Stimulated activated CD8-positive, alpha-beta memory T cell treated with anti-CD3 and anti-CD28 coated beads, Interleukin-7, amount 100 ng/mL, for 4 hours (primary cell): ENCODE measurements at regions not wholly inside any gene's neighbourhood (a gene's known extent, or its start where the extent isn't known, plus 50 kb on each side); places are given as distances from the start of the nearest gene placed in this dataset.

Source experiments
- DNase-seq, 2 donors: peaks; one replicate each; pipeline ENCODE4 v3.0.0-alpha.2; 2020; ENCODE audit warnings: low read depth in 2 of 2

DNA sequence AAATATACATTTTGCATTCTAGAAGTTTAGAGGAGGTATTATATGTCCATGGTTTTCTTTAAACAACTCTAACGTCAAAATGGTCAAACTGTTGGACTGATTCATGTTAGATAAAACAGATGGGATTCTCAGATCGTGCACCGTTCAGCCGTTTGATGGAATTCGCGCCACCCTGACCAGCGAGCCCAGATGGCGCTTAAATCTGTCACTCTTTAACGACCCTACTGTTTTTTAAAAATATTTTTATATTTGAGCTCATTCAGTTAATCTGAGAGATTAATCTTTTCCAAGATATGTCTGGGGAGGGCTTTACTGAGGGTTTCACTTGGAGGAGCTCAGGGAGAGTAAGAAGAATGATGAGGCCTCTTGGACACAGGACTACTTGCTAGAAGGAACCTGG, 164.4 kb downstream of the TM9SF2 start:
- no peak for DNase-seq

DNA sequence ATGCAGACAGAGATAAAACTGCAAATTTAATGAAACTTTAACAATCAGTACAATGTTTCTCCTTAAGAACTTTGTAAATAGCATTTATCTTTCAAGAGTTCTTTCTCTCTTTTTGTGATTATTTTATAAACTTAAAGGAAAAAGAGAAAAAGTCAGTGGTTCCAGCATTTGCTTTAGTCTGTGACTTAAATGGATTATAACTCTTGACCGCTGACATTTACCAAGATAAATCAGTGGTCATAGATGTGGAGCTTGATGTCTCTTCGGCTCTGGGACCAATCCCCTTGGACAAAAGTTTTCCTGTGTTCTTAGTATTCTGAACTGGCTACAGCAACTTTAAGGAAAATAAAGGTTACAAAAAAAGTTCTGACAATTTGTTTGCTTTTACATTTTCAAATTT, 162.6 kb downstream of the TM9SF2 start:
- DNase-seq = no peak

DNA sequence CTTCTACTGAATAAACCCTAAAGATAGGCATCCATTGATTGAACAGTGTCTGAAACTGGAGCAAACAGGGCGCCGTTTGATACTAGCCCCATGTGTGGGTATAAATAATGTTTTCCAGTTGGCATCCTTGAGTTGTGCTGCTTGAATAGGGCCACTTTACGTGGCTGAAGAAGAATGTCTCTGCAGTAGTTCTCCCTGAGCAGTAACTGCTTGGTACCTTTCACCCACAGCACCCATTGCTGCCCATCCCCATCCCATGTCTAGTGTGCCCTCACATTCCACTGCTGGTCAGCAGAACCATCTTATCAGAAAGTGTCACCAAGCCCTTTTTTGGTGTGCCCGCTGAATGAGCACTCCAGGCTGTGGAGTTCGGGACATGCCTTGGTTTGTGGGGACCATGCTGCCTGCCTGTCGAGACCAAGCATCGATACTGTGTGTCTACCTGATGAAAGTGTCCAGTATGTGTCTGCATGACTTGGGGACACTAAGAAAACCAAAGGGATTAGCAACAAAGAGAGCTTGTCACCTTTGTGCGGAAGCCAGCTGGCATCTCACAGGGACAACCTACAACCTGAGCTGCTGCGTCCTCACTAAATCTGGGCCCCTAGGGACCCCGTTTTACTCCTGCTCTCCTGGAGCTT, 162.0 kb downstream of the TM9SF2 start:
- no peak for DNase-seq

DNA sequence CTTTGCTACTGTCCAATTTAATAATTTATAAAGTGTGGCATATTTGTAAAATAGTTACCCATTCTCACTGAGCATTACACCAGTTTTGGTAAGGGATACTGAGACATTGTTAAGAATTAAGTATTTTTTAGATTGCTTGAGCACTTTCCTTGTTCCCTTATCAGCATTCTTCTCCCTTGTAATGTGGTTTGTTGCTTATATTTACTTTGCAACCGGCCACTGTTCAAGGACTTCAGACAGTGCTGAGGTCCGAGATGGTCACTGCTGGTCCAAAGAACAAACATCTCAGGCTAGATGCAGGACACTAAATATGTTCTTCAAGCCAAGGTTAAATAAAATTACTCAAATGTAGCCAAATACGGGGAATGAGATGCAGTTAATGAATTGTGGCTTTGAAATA, 161.4 kb downstream of the TM9SF2 start:
- no peak for DNase-seq

DNA sequence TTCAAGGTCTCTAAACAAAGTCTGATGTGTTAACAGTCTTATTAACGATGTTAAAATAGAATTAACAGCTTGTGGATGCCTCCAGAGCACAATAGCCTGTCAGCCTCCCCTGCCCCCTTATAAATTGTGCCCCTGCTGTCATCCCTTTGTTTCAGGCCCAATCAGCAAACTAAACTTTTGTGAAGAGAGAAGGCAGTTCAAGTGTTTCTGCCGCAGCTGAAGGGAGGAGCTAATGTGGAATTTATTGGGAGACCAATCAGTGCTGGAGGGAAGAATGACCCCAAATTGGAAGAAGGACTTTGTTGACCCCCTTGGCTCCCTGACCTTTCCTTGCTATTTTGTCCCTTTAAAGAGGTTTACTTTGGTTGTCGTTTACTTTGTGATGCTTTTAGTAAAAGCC, 160.5 kb downstream of the TM9SF2 start:
- DNase-seq = no peak

DNA sequence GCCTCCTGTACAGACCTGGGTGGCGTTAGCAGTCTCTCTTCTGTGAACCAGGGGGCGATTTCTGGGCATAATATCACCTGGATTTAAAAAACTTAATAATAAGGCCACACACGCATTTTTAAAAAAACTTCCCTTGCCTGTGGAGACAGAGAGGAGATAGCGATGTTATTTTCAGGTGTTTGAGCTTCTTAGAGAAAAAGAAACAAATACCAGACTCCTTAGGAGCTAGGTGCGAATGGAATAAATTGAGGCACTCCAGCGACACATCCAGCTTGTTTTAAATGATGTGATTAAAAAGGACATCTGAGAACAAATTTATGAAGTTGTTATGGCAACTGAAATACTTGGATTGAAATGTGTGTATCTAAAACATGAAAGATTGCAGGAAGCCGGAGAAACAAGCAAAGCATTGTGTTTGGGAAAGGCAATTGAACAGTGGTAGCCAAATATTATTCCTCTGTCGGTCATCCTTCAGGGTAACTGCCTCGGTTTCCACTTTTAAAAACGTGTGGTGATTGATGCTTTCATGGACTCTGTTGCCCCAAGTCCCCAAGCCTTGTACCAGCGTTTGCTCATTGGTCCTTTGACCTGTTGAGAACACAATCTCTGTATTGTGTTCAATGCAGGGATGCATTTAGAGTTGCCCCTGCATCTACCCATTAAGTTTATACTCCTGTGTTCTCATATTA, 158.7 kb downstream of the TM9SF2 start:
- DNase-seq = no peak

DNA sequence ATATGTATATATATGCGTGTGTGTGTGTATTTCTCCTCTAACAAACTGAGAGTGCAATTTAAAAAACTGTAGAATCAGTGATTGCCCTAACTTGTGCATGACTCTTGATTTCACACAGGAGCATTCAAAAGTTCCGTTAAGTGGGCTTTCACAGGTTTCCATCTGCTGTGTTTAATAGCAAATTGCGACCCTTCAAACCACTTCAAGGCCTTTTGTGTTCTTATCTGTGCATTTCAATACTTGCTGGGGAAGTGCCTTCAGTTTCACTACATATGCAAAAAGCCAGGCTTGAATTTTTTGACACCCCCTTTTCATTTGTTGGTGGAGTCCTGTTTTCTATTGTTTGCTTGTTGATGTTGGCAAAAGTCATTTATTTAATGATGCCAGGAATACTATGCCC, 158.0 kb downstream of the TM9SF2 start:
- no peak for DNase-seq

DNA sequence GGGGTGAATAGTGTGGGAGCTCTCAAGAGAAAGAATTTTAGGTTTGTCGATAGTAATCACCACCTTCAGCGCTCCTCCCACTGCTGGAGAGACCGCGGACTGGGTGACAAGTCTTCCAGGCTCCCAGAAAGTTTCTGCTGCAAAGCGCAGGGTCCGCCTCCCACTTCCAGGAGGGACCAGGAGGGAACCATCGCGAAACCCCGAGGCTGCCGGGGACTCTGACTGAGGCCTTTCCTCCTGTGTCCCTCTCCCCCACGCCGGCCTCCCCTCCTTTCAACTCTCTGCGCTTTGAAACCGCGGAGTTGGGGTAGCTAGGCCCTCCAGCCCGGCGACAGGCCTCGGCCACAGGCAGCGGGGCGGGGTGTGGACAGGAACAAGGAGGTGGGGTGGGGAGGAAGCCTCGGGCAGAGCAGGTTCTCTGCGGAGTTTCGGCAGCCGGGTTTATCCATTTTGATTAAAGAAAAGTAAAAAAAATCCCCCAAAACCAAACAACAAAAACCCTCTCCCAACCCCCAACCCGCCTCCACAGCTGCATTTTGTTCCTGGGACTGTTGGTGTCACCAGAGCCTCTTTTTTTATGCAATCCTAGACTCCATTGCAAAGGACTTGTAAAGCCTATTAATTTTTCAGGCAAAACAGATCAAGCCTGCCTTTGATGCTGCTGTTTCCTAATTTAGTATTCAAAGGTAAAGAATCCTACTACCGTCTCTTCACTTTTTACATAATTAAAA, 157.2 kb downstream of the TM9SF2 start:
- peak in 1 of 2 donors; percentile 31 for DNase-seq

DNA sequence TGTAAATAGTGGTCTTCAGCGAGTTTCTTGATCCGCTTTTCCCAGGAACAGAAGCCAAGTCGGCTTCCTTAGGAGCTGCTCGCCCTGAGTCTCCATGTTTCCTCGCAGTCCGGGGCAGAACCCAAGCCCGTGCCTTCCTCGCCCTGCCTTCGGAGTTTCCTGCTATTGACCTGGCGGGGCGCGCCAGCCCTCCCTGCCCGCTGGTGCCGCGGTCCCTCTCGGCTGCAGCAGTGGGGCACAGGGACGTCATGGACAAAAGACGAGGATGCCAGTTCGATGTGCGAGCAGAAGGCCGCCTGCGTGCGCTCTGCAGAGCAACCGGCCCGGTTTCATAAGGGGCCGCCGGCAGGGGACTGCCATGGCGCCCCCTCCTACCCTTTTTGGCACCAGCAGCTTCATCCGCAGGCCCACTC, 156.6 kb downstream of the TM9SF2 start:
- DNase-seq = no peak

DNA sequence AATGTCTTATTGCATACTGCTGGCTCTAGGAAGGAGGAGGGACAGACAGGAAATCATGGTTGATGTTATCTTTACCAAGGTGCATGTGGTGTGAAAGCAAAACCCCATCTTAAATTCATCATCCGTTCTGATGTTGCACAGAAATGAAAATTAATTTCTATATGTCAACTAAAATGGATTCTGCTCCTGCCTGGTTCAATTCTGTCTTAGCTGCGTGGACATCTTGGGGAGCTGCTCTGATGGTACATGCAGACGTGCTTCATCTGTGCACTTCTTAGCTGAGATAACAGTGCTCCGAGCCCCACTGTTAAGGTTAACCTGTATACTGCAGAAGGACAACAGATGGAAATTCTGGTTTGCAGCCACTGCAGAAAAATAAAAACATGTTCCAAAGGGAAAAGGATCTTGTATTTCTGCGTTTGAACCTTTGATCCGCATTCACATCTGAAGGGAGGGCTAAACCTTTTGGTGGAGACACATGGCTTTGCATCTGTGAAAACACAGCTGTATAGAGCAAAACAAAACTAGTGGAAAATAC, 155.6 kb downstream of the TM9SF2 start:
- no peak for DNase-seq

DNA sequence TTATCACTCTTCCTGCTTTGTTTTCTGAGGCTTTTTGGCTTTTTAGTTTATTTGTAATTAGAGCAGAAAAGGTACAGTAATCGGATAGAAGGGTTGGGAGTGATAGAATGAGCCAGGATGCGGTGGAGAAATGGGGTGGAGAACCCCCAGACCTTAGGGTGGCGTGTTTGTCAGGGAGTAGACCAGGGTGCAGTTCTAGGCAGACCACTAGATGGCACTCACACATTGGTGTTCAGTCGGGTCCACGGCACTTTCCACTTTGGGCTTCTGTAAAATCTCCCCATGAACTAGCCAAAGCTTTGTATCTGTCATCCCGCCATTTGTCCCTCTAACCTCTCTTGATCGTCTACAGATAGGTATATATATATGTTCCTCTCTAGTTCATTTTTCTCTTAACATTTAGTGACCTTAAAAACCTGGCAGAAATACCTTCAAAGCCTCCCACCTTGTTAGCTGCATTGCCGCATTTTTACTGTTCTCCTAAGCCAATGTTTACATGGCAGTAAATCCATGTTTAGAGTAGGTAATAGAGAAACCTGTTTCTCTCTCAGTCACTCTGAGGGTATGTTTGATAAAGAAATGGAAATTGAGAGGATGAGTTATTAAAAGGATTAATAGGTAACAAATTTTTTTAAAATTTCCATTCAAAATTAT, 154.9 kb downstream of the TM9SF2 start:
- peak; percentile 62 to 68 for DNase-seq

DNA sequence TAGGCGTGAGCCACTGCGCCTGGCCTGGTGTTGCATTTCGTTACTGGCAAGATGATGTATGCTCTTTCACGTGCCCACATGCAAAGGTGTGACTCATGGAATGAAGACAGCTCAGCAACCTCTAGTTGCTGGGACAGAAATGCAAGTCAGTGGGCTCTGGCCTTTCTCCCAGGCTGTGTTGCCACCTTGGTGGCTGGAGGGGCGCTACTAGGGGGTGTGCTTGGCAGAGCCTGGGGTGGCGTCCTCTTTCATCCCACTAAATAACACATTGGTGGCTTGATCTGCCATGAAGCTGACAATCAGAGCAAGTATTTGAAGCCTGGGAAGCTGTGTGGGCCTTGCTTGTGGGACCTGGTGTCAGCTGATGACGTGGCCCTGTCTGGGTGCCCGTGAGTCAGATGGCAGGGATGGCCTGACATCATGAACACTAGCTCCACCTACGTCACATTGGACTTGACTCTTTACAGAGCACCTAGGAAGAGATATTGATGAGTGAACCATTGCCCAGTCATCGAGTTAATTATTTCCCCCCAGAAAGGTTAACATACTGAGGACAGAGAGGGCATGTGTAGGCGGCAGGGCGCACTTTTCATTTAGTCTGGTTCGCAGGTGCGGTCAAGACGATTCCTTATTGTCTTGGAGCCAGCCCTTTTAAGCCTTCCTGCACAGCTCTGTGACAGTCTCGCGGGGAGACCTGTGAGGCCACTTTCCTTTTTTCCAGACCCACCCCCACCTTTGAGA, 154.2 kb downstream of the TM9SF2 start:
- peak in 1 of 2 donors; percentile 13 for DNase-seq

DNA sequence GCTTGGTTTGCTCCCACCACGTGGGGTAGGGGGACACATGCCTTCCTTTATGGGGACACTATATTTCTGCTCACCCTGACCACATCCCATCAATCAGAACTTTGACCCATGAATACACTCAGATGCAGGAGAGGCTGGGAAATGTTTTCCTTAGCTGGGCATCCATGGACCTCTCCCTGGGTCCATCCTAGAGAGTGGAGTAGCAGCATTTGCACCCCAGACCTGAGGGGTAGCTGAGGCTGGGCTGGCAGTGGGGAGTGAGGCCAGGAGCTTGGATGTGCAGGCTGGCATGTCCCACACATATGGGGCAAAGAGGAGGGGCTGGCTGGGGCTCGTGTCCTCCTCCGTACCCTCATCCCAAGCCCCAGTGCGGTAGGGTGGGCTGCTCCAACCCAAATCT, 152.8 kb downstream of the TM9SF2 start:
- no peak for DNase-seq

DNA sequence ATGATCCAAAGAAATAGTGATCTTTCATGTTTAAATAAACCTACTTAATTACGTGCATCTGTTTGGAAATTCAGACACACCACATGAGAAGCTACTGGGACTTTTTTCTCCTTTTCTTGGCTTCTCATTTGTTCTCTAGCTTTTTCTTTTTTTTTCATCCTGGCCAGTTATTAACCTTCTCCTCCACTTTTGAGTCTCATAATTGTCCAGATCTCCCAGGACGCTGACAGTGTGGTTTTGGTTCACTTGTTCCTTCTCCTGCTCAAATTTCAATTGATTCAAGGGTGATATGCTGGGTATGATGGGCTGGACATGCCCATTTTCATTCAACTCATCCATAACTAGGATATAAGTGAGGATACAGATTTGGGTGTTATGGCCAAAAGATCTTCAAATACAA, 152.3 kb downstream of the TM9SF2 start:
- DNase-seq = no peak

DNA sequence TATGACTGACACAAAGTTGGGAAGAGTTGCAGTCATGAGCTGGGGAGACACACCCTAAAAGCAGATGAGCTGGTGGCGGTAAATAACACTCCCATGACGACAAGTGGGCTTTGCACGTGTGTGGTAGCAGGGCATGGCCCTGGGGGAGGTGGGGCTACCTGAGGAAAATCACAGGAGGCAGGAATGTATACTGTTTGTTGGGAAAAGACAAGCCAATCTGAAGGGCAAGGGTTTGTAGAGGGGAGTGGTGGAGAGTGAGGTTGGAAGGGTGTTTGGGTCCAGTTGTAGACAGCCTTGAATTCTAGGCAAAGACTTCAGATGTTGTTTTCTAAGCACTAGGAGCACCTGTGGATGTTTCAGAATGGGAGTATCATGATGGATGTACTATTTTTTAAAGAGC, 151.6 kb downstream of the TM9SF2 start:
- no peak for DNase-seq

DNA sequence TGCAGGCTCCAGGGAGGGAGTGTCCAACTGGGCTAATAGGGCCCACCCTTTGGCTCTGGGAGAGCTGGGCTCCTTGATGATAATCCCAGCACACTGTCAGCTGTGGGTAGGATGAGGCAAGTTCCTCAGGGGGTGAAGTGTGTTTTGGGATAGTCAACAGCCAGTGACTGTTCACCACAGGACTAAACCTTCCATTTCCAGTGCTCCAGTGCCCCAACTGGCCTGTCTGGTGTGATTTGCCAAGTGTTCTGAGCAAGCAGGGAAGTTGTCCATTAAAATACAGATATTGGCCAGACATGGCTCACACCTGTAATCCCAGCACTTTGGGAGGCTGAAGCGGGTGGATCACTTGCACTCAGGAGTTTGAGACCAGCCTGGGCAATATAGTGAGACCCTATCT, 150.9 kb downstream of the TM9SF2 start:
- DNase-seq = no peak

DNA sequence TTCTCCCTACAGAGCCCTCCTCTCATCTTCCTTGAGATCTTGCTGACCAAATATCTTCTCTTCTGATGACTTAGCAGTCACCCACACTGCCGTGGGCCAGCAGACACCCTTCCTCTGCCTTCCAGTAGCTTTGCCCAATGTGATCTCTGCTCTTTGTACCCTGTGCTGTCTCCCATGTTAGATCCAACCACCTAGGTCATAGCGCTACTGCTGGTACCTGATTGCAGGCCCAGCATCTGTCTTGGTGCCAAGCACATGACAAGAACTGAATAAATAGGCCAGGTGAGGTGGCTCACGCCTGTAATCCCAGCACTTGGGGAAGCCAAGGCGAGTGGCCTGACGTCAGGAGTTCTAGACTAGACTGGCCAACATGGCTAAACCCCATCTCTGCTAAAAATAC, 149.7 kb downstream of the TM9SF2 start:
- DNase-seq = no peak

DNA sequence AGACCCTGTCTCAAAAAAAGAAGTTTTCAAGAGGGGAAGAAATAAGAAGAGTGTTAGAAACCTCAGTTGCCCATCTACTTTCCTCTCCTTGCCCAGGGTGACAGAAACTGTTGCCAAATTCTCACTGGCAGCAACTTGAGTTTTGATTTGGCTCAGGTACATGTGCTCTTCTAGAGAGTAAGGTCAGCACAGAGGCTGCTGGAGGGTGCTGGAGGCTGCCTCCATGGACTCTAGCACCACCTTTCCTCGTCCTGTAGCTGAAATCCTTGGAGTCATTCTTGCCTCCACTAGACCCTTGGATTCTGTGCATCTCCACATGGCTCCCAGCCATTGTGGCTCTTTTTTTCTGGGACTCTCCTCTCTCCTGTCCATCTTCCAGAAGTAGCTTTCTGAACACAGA, 149.1 kb downstream of the TM9SF2 start:
- no peak for DNase-seq

DNA sequence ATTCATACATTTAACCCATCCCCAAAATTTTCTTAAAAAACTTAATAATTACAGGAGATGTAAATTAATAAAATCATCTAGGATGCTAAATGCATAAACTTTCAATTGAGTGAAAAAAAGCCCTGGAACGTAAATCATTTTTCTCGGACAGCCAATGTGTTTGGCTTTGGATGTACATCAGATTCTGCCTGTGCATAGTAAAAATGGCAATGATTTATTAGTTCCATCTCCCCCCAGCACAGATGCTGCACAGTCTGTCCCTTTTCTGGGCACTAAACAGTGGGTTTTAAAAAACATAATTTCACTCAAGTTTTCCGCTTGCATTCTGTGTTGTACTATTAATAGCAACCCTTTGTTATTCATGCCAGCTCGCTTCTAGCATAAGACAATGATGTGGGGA, 147.7 kb downstream of the TM9SF2 start:
- no peak for DNase-seq

DNA sequence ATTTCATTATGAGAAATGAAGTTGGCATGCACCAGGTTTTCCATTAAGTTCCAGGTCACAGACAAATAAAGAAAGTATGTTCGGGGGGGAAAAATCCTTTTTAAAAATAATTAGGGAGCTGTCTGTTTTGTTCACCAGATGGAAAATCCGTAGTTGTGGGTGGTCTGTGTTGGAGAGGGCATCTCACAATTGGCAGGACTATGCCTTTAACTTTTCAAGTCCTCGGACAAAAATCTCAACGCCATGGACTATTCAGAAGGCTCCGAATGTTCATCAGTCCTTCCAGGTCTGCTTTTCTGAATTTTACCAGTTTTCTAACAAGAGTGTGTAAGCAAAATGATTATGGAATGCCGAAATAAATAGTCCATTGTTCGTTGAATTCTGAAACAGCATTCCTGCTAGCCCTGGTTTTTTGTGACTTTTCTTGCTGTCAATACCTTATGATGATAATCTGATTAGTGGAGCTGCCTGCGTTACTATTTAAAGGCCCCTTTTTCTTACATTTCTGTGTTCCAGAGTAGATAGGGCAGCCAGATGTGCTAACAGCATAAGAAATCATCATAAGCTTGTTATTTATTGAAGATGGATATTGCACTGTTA, 146.9 kb downstream of the TM9SF2 start:
- DNase-seq = no peak

DNA sequence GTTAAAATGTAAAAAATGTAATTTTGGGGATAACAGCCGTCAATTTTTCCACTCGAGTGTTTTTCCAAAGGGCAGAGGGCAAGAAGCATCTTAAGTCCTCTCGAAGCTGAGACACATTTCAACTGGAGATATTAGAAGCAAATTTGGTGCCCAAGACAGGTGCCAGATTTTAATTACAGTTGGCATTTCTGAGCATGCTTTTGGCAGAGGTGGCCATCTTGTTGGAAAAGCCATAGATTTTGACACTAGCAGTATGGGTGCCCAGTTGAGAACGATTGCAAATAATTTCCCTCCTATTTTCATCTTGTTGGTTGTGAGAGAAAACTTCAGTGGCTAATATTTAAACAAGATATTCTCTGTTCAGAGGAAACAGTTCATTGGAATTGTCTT, 146.3 kb downstream of the TM9SF2 start:
- no peak for DNase-seq
